IPS-18a (cell line): ENCODE measurements at regions not wholly inside any gene's neighbourhood (a gene's known extent, or its start where the extent isn't known, plus 50 kb on each side); places are given as distances from the start of the nearest gene placed in this dataset.
"Not testable (repeated sequence)": the region's sequence is repeated elsewhere in the genome, so short reads cannot be mapped to it uniquely, and the experiment has no call there.

Experiments used
- H3K27ac ChIP-seq: one replicate; pipeline ENCODE4 v1.5.1; 2013; ENCODE audit warnings: low read length
- H3K27me3 ChIP-seq: one replicate; pipeline ENCODE4 v1.6.1; 2013; ENCODE audit warnings: mild to moderate bottlenecking, low read length; ENCODE audit not compliant: control insufficient read depth, insufficient read depth
- H3K36me3 ChIP-seq: one replicate; pipeline ENCODE4 v1.6.1; 2013; ENCODE audit warnings: low read depth, low read length; ENCODE audit not compliant: control insufficient read depth
- H3K4me1 ChIP-seq: one replicate; pipeline ENCODE4 v1.6.1; 2013; ENCODE audit warnings: low read depth, low read length; ENCODE audit not compliant: control insufficient read depth
- H3K4me3 ChIP-seq: one replicate; pipeline ENCODE4 v1.5.1; 2013; ENCODE audit warnings: low read length
- H3K9ac ChIP-seq: one replicate; pipeline ENCODE4 v1.6.1; 2013; ENCODE audit warnings: mild to moderate bottlenecking, low read length, moderate library complexity
- H3K9me3 ChIP-seq: one replicate; pipeline ENCODE4 v1.6.1; 2013; ENCODE audit warnings: low read depth, low read length; ENCODE audit not compliant: control insufficient read depth

DNA sequence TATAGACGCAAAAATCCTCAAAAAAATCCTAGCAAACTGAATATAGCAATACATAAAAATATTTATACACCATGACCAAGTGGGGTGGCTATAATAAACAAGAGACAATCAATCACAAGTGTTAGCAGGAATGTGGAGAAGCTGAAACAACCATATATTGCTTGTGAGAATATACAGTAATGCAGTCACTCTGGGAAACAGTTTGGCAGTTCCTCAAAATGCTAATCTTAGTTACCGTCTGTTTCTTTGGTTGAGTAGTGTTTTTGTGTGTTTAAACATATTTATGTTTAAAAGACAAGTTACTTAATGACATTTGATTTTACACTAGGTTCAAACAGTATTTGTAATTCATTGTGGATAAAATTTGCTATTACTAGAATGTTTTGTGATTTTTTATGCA lies 792.0 kb downstream of the LTN1 start:
- no peak overlapping the region for H3K27ac ChIP-seq
- no peak overlapping the region for H3K9ac ChIP-seq
- H3K4me3 ChIP-seq = no peak overlapping the region
- no peaks in the 10 kb centered on the region for H3K4me1 ChIP-seq
- H3K36me3 ChIP-seq = no peaks in the 10 kb centered on the region
- no peaks in the 10 kb centered on the region for H3K27me3 ChIP-seq
- no peaks in the 10 kb centered on the region for H3K9me3 ChIP-seq

DNA sequence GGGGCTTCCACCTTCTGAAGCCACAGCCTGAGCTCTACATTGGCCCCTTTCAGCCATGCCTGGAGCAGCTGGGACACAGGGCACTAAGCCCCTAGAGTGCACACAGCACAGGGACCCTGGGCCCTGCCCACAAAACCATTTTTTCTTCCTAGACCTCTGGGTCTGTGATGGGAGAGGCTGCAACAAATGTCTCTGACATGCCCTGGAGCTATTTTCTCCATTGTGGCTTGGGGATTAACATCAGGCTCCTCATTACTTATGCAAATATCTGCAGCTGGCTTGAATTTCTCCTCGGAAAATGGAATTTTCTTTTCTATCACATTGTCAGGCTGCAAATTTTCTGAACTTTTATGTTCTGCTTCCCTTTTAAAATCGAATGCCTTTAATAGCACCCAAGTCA lies 795.7 kb downstream of the LTN1 start:
- no peaks in the 10 kb centered on the region for H3K4me1 ChIP-seq
- no peaks in the 10 kb centered on the region for H3K9me3 ChIP-seq
- H3K27me3 ChIP-seq = no peaks in the 10 kb centered on the region
- no peak overlapping the region for H3K9ac ChIP-seq
- no peak overlapping the region for H3K4me3 ChIP-seq
- H3K27ac ChIP-seq = no peak overlapping the region
- H3K36me3 ChIP-seq = no peaks in the 10 kb centered on the region

DNA sequence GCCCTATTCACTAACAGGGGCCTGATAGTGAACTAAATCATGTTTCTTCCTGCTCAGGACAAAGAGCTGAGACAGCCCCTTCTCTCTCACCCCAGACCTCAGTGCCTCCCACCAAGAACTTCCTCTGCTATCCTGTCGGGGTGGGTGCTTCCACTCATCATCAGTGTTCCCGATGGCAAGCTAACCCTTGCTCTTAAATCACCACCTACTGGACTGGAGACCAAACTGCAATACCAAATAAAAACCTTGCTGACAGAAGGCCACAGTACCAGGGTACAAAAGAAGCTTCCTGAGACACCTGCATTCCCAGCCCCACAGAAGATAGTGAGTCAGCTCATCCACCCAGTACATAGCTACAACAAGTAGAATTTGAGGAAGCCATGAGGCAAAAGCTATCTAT lies 799.5 kb downstream of the LTN1 start:
- no peak overlapping the region for H3K27ac ChIP-seq
- H3K4me3 ChIP-seq = no peak overlapping the region
- H3K36me3 ChIP-seq = no peaks in the 10 kb centered on the region
- no peaks in the 10 kb centered on the region for H3K4me1 ChIP-seq
- no peaks in the 10 kb centered on the region for H3K9me3 ChIP-seq
- H3K9ac ChIP-seq = no peak overlapping the region
- H3K27me3 ChIP-seq = no peaks in the 10 kb centered on the region

DNA sequence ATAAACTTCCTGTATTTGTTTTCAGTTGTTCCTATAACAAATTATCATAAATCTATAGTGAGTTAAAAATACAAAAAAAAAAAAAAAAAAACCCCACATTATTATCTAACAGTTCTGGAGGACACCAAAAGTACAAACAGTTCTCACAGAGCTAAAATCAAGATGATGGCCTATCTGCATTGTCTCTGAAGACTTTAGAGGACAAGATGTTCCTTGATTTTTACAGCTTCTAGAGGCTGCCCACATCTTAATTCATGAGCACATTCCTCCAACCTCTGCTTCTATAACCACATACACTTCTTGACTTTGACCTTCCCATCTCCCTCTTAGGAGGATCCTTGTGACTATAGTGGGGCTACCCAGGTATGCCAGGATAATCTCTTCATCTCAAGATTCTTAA lies 806.1 kb downstream of the LTN1 start:
- H3K4me1 ChIP-seq = no peaks in the 10 kb centered on the region
- H3K27me3 ChIP-seq = no peaks in the 10 kb centered on the region
- no peak overlapping the region for H3K4me3 ChIP-seq
- H3K27ac ChIP-seq = no peak overlapping the region
- peaks cover 9% of the 10 kb centered on the region for H3K9me3 ChIP-seq
- H3K36me3 ChIP-seq = no peaks in the 10 kb centered on the region
- no peak overlapping the region for H3K9ac ChIP-seq

DNA sequence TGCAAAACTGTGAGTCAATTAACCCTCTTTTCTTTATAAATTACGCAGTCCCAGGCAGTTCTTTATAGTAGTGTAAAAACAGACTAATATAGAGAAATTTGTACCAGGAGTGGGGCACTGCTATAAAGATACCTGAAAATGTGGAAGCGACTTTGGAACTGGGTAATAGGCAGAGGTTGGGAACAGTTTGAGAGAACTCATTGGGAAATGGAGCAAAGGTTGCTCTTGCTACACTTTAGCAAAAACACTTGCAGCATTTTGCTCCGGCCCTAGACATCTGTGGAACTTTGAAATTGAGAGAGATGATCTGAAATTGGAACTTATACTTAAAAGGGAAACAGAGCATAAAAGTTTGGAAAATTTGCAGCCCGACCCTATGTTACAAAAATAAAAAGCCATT lies 810.9 kb downstream of the LTN1 start:
- H3K4me3 ChIP-seq = no peak overlapping the region
- H3K36me3 ChIP-seq = no peaks in the 10 kb centered on the region
- no peak overlapping the region for H3K27ac ChIP-seq
- peaks cover 9% of the 10 kb centered on the region for H3K9me3 ChIP-seq
- H3K4me1 ChIP-seq = no peaks in the 10 kb centered on the region
- no peaks in the 10 kb centered on the region for H3K27me3 ChIP-seq
- H3K9ac ChIP-seq = no peak overlapping the region

DNA sequence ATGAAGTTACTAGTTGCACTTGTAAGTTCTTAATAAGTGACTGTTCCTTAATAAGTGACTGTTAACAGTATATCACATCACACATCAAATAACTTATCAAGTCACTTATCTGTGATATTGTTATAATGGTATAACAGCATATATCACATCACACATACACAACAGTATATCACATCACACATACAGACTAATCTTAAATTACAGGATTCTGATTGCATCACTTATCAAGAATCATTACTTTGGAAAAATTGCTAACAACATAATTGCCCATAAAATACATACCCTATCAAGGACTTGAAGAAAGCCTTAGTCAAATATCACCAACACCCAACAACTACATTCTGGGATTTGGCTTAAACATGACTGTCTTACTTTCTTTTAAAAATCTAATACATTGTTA lies 813.5 kb downstream of the LTN1 start:
- Histone ChIP-seq H3K9ac (no peak overlapping the region), H3K4me1 (no peaks in the 10 kb centered on the region), H3K27ac (no peak overlapping the region), H3K4me3 (no peak overlapping the region), H3K9me3 (peaks cover 9% of the 10 kb centered on the region), H3K27me3 (no peaks in the 10 kb centered on the region), H3K36me3 (no peaks in the 10 kb centered on the region)

DNA sequence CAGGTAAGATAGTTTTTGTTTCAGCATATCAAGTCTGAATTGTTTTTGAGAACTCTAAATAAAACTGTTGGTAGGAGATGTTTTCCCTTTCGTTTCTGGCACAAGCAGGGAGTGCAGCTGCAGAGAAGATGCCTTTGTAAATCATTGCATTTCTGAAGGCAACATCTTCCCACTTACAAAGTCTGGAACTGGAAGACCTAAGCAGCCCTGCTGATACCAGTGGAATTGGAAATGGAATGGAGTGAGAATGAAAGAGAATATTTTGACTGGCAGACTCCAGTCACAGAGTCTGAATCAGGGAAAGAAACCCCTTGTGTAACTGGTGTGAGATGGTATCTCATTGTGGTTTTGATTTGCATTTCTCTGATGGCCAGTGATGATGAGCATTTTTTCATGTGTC lies 815.6 kb downstream of the LTN1 start:
- H3K9me3 ChIP-seq = peaks cover 3% of the 10 kb centered on the region
- H3K4me1 ChIP-seq = no peaks in the 10 kb centered on the region
- H3K9ac ChIP-seq = no peak overlapping the region
- H3K27ac ChIP-seq = no peak overlapping the region
- H3K4me3 ChIP-seq = no peak overlapping the region
- no peaks in the 10 kb centered on the region for H3K27me3 ChIP-seq
- no peaks in the 10 kb centered on the region for H3K36me3 ChIP-seq

DNA sequence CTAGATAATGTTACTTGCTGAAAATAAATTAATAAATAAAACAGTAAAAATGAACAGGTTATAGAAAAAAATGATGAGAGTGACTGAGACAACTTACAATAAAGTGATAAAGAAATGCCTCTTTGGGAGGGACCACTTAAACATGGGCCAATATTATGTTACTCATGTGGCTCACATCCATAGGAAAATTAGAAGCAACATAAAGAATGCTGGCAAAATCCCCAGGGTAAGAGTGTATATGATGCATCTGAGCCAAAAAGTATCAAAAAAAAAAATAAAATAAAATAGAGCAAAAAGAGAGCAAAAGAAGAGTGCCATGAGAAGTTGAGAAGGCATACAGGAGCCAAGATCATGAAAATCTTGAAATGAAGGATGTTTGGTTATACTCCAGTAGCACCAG lies 818.0 kb downstream of the LTN1 start:
- no peak overlapping the region for H3K4me3 ChIP-seq
- no peaks in the 10 kb centered on the region for H3K27me3 ChIP-seq
- H3K9ac ChIP-seq = no peak overlapping the region
- no peaks in the 10 kb centered on the region for H3K4me1 ChIP-seq
- no peaks in the 10 kb centered on the region for H3K36me3 ChIP-seq
- H3K27ac ChIP-seq = no peak overlapping the region
- H3K9me3 ChIP-seq = no peaks in the 10 kb centered on the region

DNA sequence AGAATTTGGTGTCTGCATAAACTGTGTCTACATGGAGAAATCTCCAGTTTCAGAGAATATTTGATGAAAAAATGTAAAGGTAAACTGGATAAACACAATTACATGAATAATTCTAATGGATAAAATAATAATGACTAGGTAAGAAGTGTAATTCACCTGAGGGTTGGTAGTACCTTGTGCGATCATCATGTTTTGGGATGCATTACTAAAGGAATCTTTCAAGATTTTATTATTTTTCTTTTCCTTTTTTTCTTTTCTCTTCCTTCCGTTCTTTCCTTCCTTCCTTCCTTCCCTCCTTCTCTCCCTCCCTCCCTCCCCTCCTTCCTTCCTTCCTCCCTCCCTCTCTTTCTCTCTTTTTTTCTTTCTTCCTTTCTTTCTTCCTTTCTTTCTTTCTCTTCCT lies 818.7 kb downstream of the LTN1 start:
- Histone ChIP-seq H3K27me3 (no peaks in the 10 kb centered on the region), H3K27ac (no peak overlapping the region), H3K4me1 (no peaks in the 10 kb centered on the region), H3K36me3 (no peaks in the 10 kb centered on the region), H3K9ac (no peak overlapping the region), H3K4me3 (no peak overlapping the region), H3K9me3 (no peaks in the 10 kb centered on the region)

DNA sequence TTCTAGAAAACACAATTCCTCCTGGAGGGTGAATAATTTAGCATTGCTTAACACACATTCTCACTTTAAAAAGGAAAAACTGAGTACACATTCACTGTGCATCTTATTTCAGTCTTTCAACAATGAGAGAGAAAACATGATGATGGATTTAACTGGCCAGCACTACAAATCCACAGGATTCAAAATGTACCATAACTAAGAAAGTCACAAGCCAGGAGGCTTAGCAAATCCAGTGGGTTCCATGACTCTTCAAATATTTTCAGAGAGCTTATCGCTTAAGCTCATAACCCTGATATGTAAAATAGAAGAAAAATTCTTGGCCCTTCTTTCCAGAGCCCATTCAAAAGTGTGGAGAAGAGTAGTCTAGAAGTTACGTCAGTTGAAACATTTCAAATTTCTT lies 820.3 kb downstream of the LTN1 start:
- Histone ChIP-seq H3K9ac (no peak overlapping the region), H3K4me1 (no peaks in the 10 kb centered on the region), H3K9me3 (no peaks in the 10 kb centered on the region), H3K27ac (no peak overlapping the region), H3K4me3 (no peak overlapping the region), H3K27me3 (no peaks in the 10 kb centered on the region), H3K36me3 (no peaks in the 10 kb centered on the region)

DNA sequence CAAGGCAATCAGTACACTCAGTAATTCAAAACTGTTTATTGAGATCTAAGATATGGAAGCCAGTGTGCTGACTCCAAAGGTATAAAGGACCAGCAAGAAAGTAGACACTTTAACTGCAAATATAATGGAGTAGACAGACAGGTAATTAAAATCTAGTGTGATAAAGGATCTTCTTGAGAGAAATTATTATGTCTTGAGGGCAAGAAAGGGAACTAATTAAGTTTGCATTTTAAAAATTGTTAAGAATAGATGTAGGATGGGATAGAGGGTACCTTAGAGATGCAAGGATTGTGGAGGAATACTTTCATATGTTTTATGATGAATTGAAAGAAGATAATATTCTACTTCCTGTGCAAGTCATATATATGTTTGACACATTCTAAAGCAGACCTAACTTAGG lies 825.3 kb downstream of the LTN1 start:
- H3K27ac ChIP-seq = no peak overlapping the region
- H3K9me3 ChIP-seq = no peaks in the 10 kb centered on the region
- no peak overlapping the region for H3K9ac ChIP-seq
- H3K27me3 ChIP-seq = no peaks in the 10 kb centered on the region
- H3K36me3 ChIP-seq = no peaks in the 10 kb centered on the region
- H3K4me3 ChIP-seq = no peak overlapping the region
- no peaks in the 10 kb centered on the region for H3K4me1 ChIP-seq

DNA sequence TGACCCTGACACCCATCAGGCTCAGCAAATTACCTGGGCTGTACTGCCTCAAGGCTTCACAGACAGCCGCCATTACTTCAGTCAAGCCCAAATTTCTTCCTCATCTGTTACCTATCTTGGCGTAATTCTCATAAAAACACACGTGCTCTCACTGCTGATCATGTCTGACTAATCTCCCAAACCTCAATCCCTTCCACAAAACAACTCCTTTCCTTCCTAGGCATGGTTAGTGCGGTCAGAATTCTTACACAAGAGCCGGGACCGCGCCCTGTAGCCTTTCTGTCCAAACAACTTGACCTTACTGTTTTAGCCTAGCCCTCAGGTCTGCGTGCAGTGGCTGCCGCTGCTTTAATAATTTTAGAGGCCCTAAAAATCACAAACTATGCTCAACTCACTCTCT lies 828.2 kb downstream of the LTN1 start:
- H3K4me3 ChIP-seq, H3K27me3 ChIP-seq, H3K27ac ChIP-seq, H3K4me1 ChIP-seq, H3K36me3 ChIP-seq, H3K9ac ChIP-seq, H3K9me3 ChIP-seq: not testable (repeated sequence)

DNA sequence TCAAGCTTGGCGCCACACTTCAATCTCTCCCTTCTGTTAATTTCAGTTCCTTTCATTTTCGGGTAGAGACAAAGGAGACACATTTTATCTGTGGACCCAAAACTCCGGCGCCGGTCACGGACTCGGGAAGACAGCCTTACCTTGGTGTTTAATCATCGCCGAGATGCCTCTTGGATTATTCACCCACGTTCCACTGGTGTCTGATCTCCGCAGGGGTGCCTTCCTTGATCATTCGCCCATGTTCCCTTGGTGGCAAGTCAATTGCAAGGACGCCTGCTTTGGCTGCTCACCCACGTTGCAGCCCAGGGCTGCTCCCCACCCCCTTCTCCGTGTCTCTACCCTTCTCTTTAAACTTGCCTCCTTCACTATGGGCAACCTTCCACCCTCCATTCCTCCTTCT lies 830.6 kb downstream of the LTN1 start:
- not testable (repeated sequence) for H3K9me3 ChIP-seq, H3K4me3 ChIP-seq, H3K36me3 ChIP-seq, H3K4me1 ChIP-seq, H3K27ac ChIP-seq, H3K9ac ChIP-seq, H3K27me3 ChIP-seq
